PFSK-1 (cell line): ENCODE measurements at regions not wholly inside any gene's neighbourhood (a gene's known extent, or its start where the extent isn't known, plus 50 kb on each side); places are given as distances from the start of the nearest gene placed in this dataset.

ENCODE experiments used
- FOXP2 ChIP-seq: optimal IDR thresholded peaks from 2 replicates; pipeline ENCODE3; 2011; ENCODE audit warnings: borderline replicate concordance, control low read depth, inconsistent platforms; ENCODE audit not compliant: insufficient read depth; ENCODE audit errors: extremely low read length, extremely low read depth
- POLR2AphosphoS5 ChIP-seq: IDR thresholded peaks from 2 replicates; pipeline ENCODE4 v1.6.1; 2012; ENCODE audit warnings: low read depth, mild to moderate bottlenecking, control low read depth, low read length, moderate library complexity
- REST ChIP-seq, 2 experiments: IDR thresholded peaks; 2 replicates each; pipeline versions ENCODE4 v1.6.1 to v1.8.0; 2011 to 2012; ENCODE audit warnings: low read depth in 2 of 2, low read length in 2 of 2, control low read depth in 1 of 2, inconsistent platforms in 1 of 2, mild to moderate bottlenecking in 1 of 2, moderate library complexity in 1 of 2; ENCODE audit not compliant: insufficient read depth in 1 of 2
- SIN3A ChIP-seq: IDR thresholded peaks from 2 replicates; pipeline ENCODE4 v1.6.1; 2012; ENCODE audit warnings: mild to moderate bottlenecking, low read length, moderate library complexity, borderline replicate concordance; ENCODE audit not compliant: insufficient read depth
- TAF1 ChIP-seq: IDR thresholded peaks from 2 replicates; pipeline ENCODE4 v1.6.1; 2012; ENCODE audit warnings: low read length, control low read depth, borderline replicate concordance; ENCODE audit not compliant: insufficient read depth

GRCh38 chr2:172207911-172208310 is 105.2 kb upstream of the DLX2 start:
- TF ChIP-seq SIN3A (no peak), FOXP2 (no peak), REST (IDR thresholded peaks at IDR 0.05; ENCODE audit: insufficient read depth in 1 of 2, low read depth in 2 of 2, low read length in 2 of 2) (no peak)

DNA sequence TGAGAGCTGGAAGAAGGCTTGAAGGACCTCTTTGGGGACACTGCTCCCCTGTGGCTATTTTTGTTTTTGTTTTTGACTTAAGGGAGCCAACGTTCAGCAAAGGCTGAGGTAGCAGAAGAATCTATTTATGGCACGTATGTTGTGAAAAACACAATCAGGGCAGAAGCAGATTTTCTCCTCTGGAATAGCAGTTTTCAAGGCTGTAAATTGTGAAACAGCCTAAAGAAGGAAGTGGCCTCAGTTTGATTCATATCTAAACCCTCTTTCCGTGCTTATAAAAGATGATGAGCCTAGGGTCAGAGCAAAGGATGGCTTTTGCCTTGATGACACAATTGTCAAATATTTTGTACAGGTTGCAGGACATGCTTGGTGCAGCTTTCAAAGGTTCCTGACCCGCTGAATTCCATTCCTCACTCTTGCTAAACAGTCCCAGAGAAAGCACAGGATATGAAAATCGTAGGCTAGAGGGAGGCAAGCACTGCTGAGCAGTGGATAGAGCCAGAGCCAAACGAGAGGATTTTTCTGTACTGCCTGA is 106.2 kb upstream of the DLX2 start:
- TF ChIP-seq REST (IDR thresholded peaks at IDR 0.05; ENCODE audit: insufficient read depth in 1 of 2, low read depth in 2 of 2, low read length in 2 of 2) (peak in 1 of 2 experiments; percentile 67; a peak in 1 of 4 replicates), SIN3A (no peak)

DNA sequence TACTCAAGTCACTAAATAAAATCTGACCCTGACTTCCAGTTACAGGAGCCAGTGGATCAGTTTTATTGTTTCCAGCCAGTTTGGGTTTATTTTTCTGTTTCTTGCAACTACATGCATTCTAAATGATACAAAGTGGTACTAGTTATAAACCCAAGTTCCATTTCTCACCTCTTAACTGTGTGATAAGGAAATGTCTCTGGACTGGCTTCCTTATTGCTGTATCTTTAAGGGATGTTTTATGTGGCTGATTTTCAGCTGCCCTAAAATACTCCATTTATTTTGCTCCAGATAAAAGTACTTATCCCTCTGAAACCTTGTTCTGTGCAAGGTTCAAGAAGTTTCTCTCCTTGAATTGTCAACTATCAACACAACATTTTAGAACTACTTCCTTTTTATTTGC is 107.9 kb upstream of the DLX2 start:
- TF ChIP-seq POLR2AphosphoS5 = no peak
- TF ChIP-seq REST (IDR thresholded peaks at IDR 0.05; ENCODE audit: insufficient read depth in 1 of 2, low read depth in 2 of 2, low read length in 2 of 2) = no peak
- TF ChIP-seq TAF1 = no peak
- TF ChIP-seq SIN3A = no peak
- no peak for TF ChIP-seq FOXP2

GRCh38 chr2:172211512-172211911 is 108.8 kb upstream of the DLX2 start:
- TF ChIP-seq SIN3A = no peak
- no peak for TF ChIP-seq FOXP2
- TF ChIP-seq TAF1 = no peak
- no peak for TF ChIP-seq REST (IDR thresholded peaks at IDR 0.05; ENCODE audit: insufficient read depth in 1 of 2, low read depth in 2 of 2, low read length in 2 of 2)
- no peak for TF ChIP-seq POLR2AphosphoS5

GRCh38 chr2:172213116-172213860 is 110.6 kb upstream of the DLX2 start:
- no peak for TF ChIP-seq TAF1
- no peak for TF ChIP-seq FOXP2
- no peak for TF ChIP-seq REST (IDR thresholded peaks at IDR 0.05; ENCODE audit: insufficient read depth in 1 of 2, low read depth in 2 of 2, low read length in 2 of 2)
- TF ChIP-seq POLR2AphosphoS5 = no peak
- no peak for TF ChIP-seq SIN3A
